ENCODE measurements at regions not wholly inside any gene's neighbourhood (a gene's known extent, or its start where the extent isn't known, plus 50 kb on each side); places are given as distances from the start of the nearest gene placed in this dataset.

- CTCF ChIA-PET = no interaction called here
- intact Hi-C loops (cut with micrococcal nuclease) = loop anchor here (10.0 kb wide), 1 partner anchor 527 kb away; no protein-coding TSS in a partner anchor
- RAD21 ChIA-PET (ENCODE audit: low non-redundant PET in 1 of 2, low total read pairs in 2 of 2, uncharacterized antibody in 2 of 2, unreplicated experiment in 2 of 2) = no interaction called here
- no peak for TF ChIP-seq YY1 (IDR thresholded peaks at IDR 0.05; ENCODE audit: extremely low read depth, insufficient replicate concordance, low read depth, low read length)
- TF ChIP-seq ATF3 (IDR thresholded peaks at IDR 0.05) = no peak
- TF ChIP-seq CEBPB (IDR thresholded peaks at IDR 0.05; ENCODE audit: low read depth) = no peak
- H3K9ac ChIP-seq (ENCODE audit: low read length) = no peak overlapping the region
- ATAC-seq (no peak), DNase-seq (ENCODE audit: low read depth, low spot score) (no peak)
- no peaks in the 10 kb centered on the region for H3K36me3 ChIP-seq (ENCODE audit: control insufficient read depth in 1 of 2, insufficient read depth in 2 of 2, low read length in 2 of 2)
- H3K27me3 ChIP-seq (ENCODE audit: insufficient read depth, low read length) = peaks cover 4% of the 10 kb centered on the region; the same call in 1 of the 2 replicates
- H3K4me1 ChIP-seq (ENCODE audit: control insufficient read depth in 1 of 2, insufficient read depth in 2 of 2, low read length in 2 of 2) = no peaks in the 10 kb centered on the region
- H3K9me2 ChIP-seq (ENCODE audit: insufficient read depth) = no peaks in the 10 kb centered on the region
- POLR2A ChIA-PET = no interaction called here
- no peak overlapping the region for H3K4me2 ChIP-seq (ENCODE audit: low read length)
- H3K4me3 ChIP-seq (replicated peaks in 1 of 2; ENCODE audit: low read depth in 1 of 2, low read length in 2 of 2) = no peak overlapping the region
- no peaks in the 10 kb centered on the region for H3K9me3 ChIP-seq (ENCODE audit: control insufficient read depth in 1 of 2, insufficient read depth in 1 of 2, low read depth in 1 of 2, low read length in 2 of 2)
- H2AFZ ChIP-seq (ENCODE audit: low read depth, low read length, poor library complexity, severe bottlenecking) = no peak overlapping the region
- H3K27ac ChIP-seq (ENCODE audit: low read depth, low read length) = no peak overlapping the region
- no peaks in the 10 kb centered on the region for H3K79me2 ChIP-seq (ENCODE audit: insufficient read depth, low read length)
- BruUV-seq (replicated peaks) = no TSS peak
- H4K20me1 ChIP-seq (ENCODE audit: insufficient read depth) = no peaks in the 10 kb centered on the region
These were observed 240.3 kb upstream of the BTBD3 start for GRCh38 chr20:11677428-11677827.

- no peak overlapping the region for H3K4me2 ChIP-seq (ENCODE audit: low read length)
- H3K36me3 ChIP-seq (ENCODE audit: control insufficient read depth in 1 of 2, insufficient read depth in 2 of 2, low read length in 2 of 2) = no peaks in the 10 kb centered on the region
- CTCF ChIA-PET = no interaction called here
- H2AFZ ChIP-seq (ENCODE audit: low read depth, low read length, poor library complexity, severe bottlenecking) = no peak overlapping the region
- RAD21 ChIA-PET (ENCODE audit: low non-redundant PET in 1 of 2, low total read pairs in 2 of 2, uncharacterized antibody in 2 of 2, unreplicated experiment in 2 of 2) = interaction anchor here in 1 of 2 experiments (1.0 kb wide), 1 partner anchor 335 kb away, joined by 3 read pairs; no protein-coding TSS in a partner anchor
- no TSS peak for BruUV-seq (replicated peaks)
- H3K79me2 ChIP-seq (ENCODE audit: insufficient read depth, low read length) = no peaks in the 10 kb centered on the region
- H3K9me2 ChIP-seq (ENCODE audit: insufficient read depth) = no peaks in the 10 kb centered on the region
- no peaks in the 10 kb centered on the region for H3K4me1 ChIP-seq (ENCODE audit: control insufficient read depth in 1 of 2, insufficient read depth in 2 of 2, low read length in 2 of 2)
- no peak for TF ChIP-seq ELF1 (IDR thresholded peaks at IDR 0.05; ENCODE audit: borderline replicate concordance, low read depth)
- TF ChIP-seq MAX (IDR thresholded peaks at IDR 0.05) = no peak
- TF ChIP-seq CBX3 (IDR thresholded peaks at IDR 0.05; ENCODE audit: low read depth) = no peak
- TF ChIP-seq ZNF274 (IDR thresholded peaks at IDR 0.05; ENCODE audit: low read depth, low read length) = no peak
- POLR2A ChIA-PET = no interaction called here
- ATAC-seq (no peak), DNase-seq (ENCODE audit: low read depth, low spot score) (no peak)
- H3K4me3 ChIP-seq (replicated peaks in 1 of 2; ENCODE audit: low read depth in 1 of 2, low read length in 2 of 2) = no peak overlapping the region
- H4K20me1 ChIP-seq (ENCODE audit: insufficient read depth) = no peaks in the 10 kb centered on the region
- H3K27me3 ChIP-seq (ENCODE audit: insufficient read depth, low read length) = peaks cover 4% of the 10 kb centered on the region; the same call in 1 of the 2 replicates
- no peak overlapping the region for H3K27ac ChIP-seq (ENCODE audit: low read depth, low read length)
- intact Hi-C loops (cut with micrococcal nuclease) = loop anchor here (10.0 kb wide), 1 partner anchor 527 kb away; no protein-coding TSS in a partner anchor
- H3K9me3 ChIP-seq (ENCODE audit: control insufficient read depth in 1 of 2, insufficient read depth in 1 of 2, low read depth in 1 of 2, low read length in 2 of 2) = no peaks in the 10 kb centered on the region
- H3K9ac ChIP-seq (ENCODE audit: low read length) = no peak overlapping the region
These were observed 239.9 kb upstream of the BTBD3 start for GRCh38 chr20:11677836-11678235.
